ENCODE measurements at regions not wholly inside any gene's neighbourhood (a gene's known extent, or its start where the extent isn't known, plus 50 kb on each side); places are given as distances from the start of the nearest gene placed in this dataset.

DNA sequence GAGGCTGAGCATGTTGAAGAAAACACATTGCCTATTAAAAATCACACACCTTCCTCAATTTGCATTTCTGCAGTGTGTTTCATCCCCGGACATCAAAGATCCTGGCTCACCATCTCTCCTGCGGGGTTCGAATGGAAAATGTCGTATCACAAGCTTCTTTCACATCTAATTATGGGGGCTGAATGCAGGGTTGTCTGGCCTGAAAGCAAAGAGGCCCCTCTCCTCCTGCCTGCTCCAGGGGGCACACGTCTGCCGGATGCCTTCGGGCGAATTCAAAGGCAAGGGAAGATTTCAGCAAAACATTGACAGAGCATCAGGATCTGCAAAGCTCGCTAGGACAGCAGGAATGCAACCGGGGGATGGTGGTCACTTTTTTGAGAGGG is 1447.7 kb downstream of the TBC1D22A start:
- ATAC-seq (ENCODE audit: low read depth), result no peak
- H3K9me3 Mint-ChIP-seq (ENCODE audit: insufficient read depth), result no peaks in the 10 kb centered on the region
- H3K27ac ChIP-seq (ENCODE audit: low read length in 2 of 2), result no peak overlapping the region

DNA sequence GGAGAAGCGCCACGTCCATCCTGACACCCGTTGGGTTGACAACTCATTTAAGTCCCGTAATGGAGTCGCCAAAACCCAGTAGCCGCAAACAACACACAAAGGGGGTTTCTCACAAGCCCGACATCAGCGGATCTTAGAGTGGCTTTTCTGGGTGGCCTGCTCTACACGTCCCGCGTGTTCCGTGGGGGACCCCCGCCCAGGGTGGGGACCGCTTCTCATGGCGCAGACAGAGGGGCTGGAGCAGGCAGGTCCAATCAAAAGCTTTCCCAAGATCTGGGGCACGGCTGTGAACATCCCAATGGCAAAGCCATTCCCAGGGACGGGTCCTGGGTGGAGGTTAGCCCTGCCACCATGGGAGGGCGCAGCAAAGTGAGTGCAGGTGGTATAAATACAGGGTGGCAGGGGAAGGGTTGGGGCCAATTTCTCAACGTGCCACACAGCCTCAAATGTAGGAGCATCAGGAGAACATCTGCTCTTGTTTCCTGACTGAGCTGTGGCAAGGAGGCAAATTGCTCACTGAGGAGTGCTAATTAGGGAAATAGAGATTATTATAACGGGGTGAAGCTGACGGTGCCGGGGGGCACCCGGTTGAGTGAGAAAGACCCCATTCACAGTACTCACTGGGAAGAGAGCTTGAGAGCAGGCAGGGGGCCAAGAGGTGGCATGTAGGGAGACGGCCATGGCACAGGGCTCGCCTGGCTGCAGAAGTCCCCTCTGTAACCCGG is 1447.2 kb downstream of the TBC1D22A start:
- TF ChIP-seq, protein P1, sequence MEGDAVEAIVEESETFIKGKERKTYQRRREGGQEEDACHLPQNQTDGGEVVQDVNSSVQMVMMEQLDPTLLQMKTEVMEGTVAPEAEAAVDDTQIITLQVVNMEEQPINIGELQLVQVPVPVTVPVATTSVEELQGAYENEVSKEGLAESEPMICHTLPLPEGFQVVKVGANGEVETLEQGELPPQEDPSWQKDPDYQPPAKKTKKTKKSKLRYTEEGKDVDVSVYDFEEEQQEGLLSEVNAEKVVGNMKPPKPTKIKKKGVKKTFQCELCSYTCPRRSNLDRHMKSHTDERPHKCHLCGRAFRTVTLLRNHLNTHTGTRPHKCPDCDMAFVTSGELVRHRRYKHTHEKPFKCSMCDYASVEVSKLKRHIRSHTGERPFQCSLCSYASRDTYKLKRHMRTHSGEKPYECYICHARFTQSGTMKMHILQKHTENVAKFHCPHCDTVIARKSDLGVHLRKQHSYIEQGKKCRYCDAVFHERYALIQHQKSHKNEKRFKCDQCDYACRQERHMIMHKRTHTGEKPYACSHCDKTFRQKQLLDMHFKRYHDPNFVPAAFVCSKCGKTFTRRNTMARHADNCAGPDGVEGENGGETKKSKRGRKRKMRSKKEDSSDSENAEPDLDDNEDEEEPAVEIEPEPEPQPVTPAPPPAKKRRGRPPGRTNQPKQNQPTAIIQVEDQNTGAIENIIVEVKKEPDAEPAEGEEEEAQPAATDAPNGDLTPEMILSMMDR (IDR thresholded peaks at IDR 0.05), result no peak
- TF ChIP-seq EZH2 (IDR thresholded peaks at IDR 0.05; ENCODE audit: borderline replicate concordance, insufficient read depth, low read depth, low read length, poor library complexity, severe bottlenecking), result no peak
- H3K4me3 Mint-ChIP-seq, result no peak overlapping the region
- intact Hi-C loops (cut with micrococcal nuclease), result no loop called here
- no peak overlapping the region for H3K27ac Mint-ChIP-seq
- H3K9me3 Mint-ChIP-seq (ENCODE audit: insufficient read depth), result no peaks in the 10 kb centered on the region
- H2AFZ ChIP-seq (ENCODE audit: insufficient read depth, low read depth, low read length, poor library complexity, severe bottlenecking), result no peak overlapping the region
- H3K4me1 ChIP-seq (ENCODE audit: control insufficient read depth in 2 of 2, insufficient read depth in 2 of 2, low read length in 2 of 2), result no peaks in the 10 kb centered on the region
- H3K27me3 Mint-ChIP-seq, result peaks cover 18% of the 10 kb centered on the region
- no peaks in the 10 kb centered on the region for H3K36me3 ChIP-seq (replicated peaks in 1 of 2; ENCODE audit: control extremely low read depth in 1 of 2, control insufficient read depth in 1 of 2, extremely low read depth in 1 of 2, insufficient read depth in 2 of 2, low read length in 1 of 2)
- H3K9me3 ChIP-seq (ENCODE audit: control extremely low read depth in 1 of 3, control insufficient read depth in 2 of 3, insufficient read depth in 1 of 3, low read length in 2 of 3), result peaks cover 0 to 9% (median 0%) of the 10 kb centered on the region in 3 donors
- DNase-seq (no peak), ATAC-seq (ENCODE audit: low read depth) (no peak)
- no peaks in the 10 kb centered on the region for H3K4me1 Mint-ChIP-seq
- 87% methylated on average over 24 of the region's 26 CpGs for WGBS (ENCODE audit: insufficient coverage)
- no peak overlapping the region for H3K9ac ChIP-seq (ENCODE audit: low read length)
- H3K27ac ChIP-seq (ENCODE audit: low read length in 2 of 2), result no peak overlapping the region
- no peaks in the 10 kb centered on the region for H4K20me1 ChIP-seq (ENCODE audit: control insufficient read depth, insufficient read depth, low read length, poor library complexity, severe bottlenecking)
- no peak overlapping the region for H3K4me3 ChIP-seq (ENCODE audit: control extremely low read depth in 1 of 5, extremely low read depth in 1 of 5, insufficient read depth in 1 of 5, low read depth in 2 of 5, low read length in 4 of 5)
- ChIA-PET CTCF (no interaction called here), POLR2A (no interaction called here)
- no peak overlapping the region for H3K4me2 ChIP-seq (replicated peaks; ENCODE audit: low read depth, low read length, poor library complexity, severe bottlenecking)
- no peaks in the 10 kb centered on the region for H3K79me2 ChIP-seq (ENCODE audit: control insufficient read depth, insufficient read depth, low read length)
- peaks cover 0 to 6% (median 0%) of the 10 kb centered on the region in 4 experiments for H3K27me3 ChIP-seq (replicated peaks in 1 of 4; ENCODE audit: control extremely low read depth in 1 of 4, control insufficient read depth in 3 of 4, insufficient read depth in 4 of 4, low read length in 3 of 4)

More for the DNA sequence above, 1447.7 kb downstream of the TBC1D22A start:
- H3K36me3 ChIP-seq (replicated peaks in 1 of 2; ENCODE audit: control extremely low read depth in 1 of 2, control insufficient read depth in 1 of 2, extremely low read depth in 1 of 2, insufficient read depth in 2 of 2, low read length in 1 of 2), result no peaks in the 10 kb centered on the region
- H3K4me2 ChIP-seq (replicated peaks; ENCODE audit: low read depth, low read length, poor library complexity, severe bottlenecking), result no peak overlapping the region
- H3K4me3 ChIP-seq (ENCODE audit: control extremely low read depth in 1 of 5, extremely low read depth in 1 of 5, insufficient read depth in 1 of 5, low read depth in 2 of 5, low read length in 4 of 5), result no peak overlapping the region
- H3K4me1 ChIP-seq (ENCODE audit: control insufficient read depth in 2 of 2, insufficient read depth in 2 of 2, low read length in 2 of 2), result no peaks in the 10 kb centered on the region
- no peaks in the 10 kb centered on the region for H3K4me1 Mint-ChIP-seq
- peaks cover 0 to 6% (median 0%) of the 10 kb centered on the region in 4 experiments for H3K27me3 ChIP-seq (replicated peaks in 1 of 4; ENCODE audit: control extremely low read depth in 1 of 4, control insufficient read depth in 3 of 4, insufficient read depth in 4 of 4, low read length in 3 of 4)
- CTCF ChIA-PET, result no interaction called here
- H3K79me2 ChIP-seq (ENCODE audit: control insufficient read depth, insufficient read depth, low read length), result no peaks in the 10 kb centered on the region
- no peak overlapping the region for H3K4me3 Mint-ChIP-seq
- H3K27ac Mint-ChIP-seq, result no peak overlapping the region
- peaks cover 0 to 11% (median 0%) of the 10 kb centered on the region in 3 donors for H3K9me3 ChIP-seq (ENCODE audit: control extremely low read depth in 1 of 3, control insufficient read depth in 2 of 3, insufficient read depth in 1 of 3, low read length in 2 of 3)
- no peaks in the 10 kb centered on the region for H4K20me1 ChIP-seq (ENCODE audit: control insufficient read depth, insufficient read depth, low read length, poor library complexity, severe bottlenecking)
- POLR2A ChIA-PET, result no interaction called here
- WGBS (ENCODE audit: insufficient coverage), result 64% methylated on average over 6 of the region's 10 CpGs
- no peak overlapping the region for H2AFZ ChIP-seq (ENCODE audit: insufficient read depth, low read depth, low read length, poor library complexity, severe bottlenecking)
- DNase-seq, result no peak
- TF ChIP-seq, protein P1 (IDR thresholded peaks at IDR 0.05), result no peak
- no peak for TF ChIP-seq EZH2 (IDR thresholded peaks at IDR 0.05; ENCODE audit: borderline replicate concordance, insufficient read depth, low read depth, low read length, poor library complexity, severe bottlenecking)
- intact Hi-C loops (cut with micrococcal nuclease), result no loop called here
- no peak overlapping the region for H3K9ac ChIP-seq (ENCODE audit: low read length)
- H3K27me3 Mint-ChIP-seq, result peaks cover 15% of the 10 kb centered on the region
